Iris pigment epithelial cell (primary cell): ENCODE measurements at regions not wholly inside any gene's neighbourhood (a gene's known extent, or its start where the extent isn't known, plus 50 kb on each side); places are given as distances from the start of the nearest gene placed in this dataset.

ENCODE experiments used
- DNase-seq: peaks from one replicate; pipeline ENCODE4 v3.0.0-alpha.2; 2011; ENCODE audit warnings: low read depth

GRCh38 chr20:39547546-39548408 lies 585.6 kb downstream of the DHX35 start:
- DNase-seq, result no peak

GRCh38 chr20:39541136-39541803 lies 579.1 kb downstream of the DHX35 start:
- no peak for DNase-seq

GRCh38 chr20:39538317-39538716 lies 576.2 kb downstream of the DHX35 start:
- DNase-seq, result no peak

- DNase-seq, result no peak
These were observed 573.2 kb downstream of the DHX35 start for GRCh38 chr20:39535301-39535700.

- DNase-seq, result no peak
These were observed 572.7 kb downstream of the DHX35 start for GRCh38 chr20:39534846-39535245.

GRCh38 chr20:39533858-39534257 lies 571.7 kb downstream of the DHX35 start:
- no peak for DNase-seq

- DNase-seq, result no peak
These were observed 570.1 kb downstream of the DHX35 start for GRCh38 chr20:39532205-39532604.

DNA sequence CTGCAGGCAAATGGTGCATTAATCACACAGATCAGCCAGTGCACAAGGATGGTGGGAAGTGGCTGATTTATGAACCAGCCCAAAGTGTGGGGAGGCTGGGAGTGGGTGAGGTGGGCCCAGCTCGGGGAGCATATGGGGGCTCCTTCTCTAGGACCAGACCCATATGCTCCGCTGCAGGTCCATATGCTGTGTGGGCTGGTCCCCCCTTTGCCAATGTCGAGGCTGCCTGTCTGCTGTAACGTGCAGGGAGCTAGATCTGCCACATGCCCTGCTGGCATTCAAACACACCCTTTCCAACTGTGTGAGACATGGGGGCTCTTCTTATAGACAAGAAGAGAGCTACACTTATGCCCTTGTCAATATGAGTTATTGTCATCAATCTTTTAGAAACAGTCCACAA lies 566.3 kb downstream of the DHX35 start:
- DNase-seq, result no peak

GRCh38 chr20:39524371-39524911 lies 562.3 kb downstream of the DHX35 start:
- DNase-seq, result no peak

DNA sequence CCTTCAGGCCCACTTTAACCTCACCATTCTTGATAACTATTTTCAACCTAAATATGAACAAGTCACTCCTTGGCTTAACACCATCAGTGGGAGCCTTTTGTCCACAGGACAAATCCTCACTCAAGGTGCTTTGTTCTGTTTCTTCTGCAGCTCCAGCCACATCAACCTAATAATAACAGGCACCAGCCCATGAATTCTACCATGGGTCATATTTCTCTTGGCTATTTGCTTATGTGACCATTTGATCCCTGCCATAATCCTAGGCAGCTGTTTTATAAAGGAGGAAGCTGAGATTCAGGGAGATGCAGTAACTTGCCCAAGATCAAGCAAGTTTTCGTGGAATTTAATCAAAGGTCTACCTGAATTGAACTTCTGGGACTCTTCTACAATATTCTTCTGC lies 561.3 kb downstream of the DHX35 start:
- no peak for DNase-seq

- no peak for DNase-seq
These were observed 556.5 kb downstream of the DHX35 start for GRCh38 chr20:39518654-39519053.

DNA sequence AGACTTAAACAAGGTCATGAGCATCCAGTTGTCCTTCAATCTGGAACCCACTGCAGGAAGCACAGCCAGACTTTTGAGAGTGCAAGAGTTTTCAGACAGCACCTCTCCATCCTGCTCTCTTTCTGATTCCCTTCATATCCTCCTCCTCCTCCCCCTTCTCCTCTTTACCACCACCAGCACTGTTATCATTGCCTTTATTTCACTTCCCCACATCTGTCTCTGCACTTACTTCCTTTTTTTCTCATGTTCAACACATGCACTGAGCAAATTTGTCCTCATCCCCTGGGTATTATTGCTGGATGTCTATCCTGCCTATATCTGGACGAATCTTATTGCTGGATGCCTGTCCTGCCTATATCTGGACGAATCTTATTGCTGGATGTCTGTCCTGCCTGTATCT lies 554.8 kb downstream of the DHX35 start:
- DNase-seq, result no peak

DNA sequence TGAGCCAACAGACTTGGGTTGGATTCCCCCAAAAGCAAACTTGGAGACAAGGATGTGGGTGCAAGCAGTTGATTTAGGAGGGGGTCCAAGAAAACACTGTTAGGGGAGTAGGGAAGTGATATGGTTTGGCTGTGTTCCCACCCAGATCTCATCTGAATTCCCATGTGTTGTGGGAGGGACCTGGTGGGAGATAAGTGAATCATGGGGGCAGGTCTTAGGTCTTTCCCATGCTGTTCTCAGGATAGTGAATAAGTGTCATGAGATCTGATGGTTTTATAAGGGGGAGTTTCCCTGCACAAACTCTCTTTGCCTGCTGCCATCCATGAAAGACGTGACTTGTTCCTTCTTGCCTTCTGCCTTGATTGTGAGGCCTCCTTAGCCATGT lies 542.6 kb downstream of the DHX35 start:
- no peak for DNase-seq

DNA sequence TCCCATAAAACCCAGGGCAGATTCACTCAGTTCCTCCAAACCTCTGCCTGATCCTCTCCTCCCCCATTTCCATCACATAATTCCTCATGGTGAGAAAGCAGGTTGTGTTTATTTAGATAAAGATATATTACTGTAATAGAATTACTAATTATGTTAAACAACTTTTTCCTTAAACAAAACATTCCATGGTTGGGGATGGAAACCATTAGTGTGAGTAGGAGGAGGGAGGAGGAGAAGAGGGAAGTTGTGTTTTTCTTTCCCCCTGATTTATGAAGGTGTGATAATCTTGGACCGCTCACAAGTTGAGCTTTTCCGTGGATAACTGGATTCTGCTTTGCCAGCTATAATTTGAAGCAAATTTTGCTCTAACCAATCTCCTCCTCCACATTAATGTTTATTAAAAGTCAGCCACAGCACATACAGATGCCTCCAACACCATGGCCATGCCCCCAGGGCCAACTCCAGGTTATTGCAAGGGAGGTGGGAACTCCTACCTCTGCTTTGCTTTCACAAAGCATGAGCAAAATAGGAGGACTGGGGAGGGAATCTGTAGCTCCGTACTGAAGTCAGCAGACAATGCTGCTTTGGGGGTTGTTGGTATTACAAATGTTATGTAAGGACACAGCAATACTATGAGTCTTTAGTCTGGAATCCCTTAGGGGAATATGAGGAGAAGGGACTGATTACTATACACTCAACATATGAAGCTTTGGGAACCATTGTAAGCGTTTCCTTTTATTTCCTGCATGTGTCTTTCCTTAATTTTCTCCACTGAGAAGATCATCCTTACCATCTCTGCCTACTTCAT lies 542.0 kb downstream of the DHX35 start:
- DNase-seq, result no peak

DNA sequence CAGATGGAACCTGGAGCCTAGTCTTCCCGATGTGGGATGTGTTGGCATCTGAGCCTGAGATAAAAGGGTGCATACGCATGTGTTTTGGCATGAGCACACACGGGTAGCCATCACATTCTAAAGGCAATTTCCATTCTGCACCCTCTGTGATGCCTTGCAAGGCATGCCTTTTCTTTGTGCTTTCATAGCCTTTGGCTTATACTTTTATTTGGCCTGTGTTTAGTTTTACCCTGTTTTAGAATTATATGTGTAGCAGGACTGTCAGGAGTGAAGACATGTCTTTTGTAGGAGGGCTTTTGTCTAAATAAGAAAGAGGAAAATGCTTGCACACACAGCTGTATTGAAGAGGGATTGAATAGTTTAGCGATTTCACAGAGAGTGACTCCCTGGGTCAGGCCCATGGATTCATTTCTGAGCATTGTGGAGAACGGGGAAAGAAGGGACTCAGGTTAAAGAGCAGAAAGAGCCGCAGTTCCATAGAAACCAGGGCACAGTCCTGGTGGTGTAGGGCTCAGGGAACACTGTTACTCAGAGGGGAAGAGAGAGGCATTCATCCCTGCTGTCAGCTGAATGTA lies 530.2 kb downstream of the DHX35 start:
- DNase-seq, result no peak

DNA sequence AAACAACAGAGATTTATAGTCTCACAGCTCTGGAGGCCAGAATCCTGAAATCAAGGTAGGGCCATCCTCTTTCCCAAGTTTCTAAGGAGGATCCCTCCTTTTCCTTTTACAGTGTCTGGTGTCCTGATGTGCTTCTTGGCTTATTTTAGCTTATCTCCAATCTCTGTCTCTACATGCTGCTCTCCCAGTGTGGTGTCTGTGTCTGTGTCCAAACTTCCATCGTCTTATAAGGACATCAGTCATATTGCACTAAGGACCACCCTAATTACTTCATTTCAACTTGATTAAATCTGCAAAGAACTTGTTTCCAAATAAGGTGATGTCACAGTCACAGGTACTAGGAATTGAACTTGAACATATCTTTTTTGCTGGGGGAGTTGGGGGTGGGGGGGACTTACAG lies 529.6 kb downstream of the DHX35 start:
- no peak for DNase-seq

DNA sequence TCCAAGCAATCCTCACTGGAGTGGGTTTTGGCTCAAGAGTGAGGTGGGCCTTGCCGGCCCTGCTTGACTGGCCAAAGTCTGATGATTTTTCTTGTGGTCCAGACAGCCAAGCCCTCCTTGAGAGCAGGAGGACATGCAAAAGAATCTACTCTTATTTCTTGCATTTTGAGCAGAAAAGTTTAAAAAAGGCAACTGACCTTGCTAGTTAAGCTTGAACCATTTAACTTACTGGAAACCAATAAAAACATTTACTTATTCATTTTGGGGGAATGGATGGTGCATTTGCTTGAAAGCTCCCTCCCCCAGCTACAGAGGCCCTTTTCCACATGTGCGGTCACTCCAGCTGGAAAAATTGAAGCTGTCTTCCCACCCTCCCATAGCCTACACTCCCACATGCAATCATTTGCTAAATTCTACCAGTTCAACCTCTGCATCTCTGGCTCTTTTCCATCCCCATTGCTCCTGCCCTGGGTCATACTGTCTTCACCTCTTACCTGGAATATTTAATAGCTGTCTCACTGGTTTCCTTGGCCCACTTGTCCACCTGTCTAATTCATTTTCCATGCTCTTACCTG lies 527.9 kb downstream of the DHX35 start:
- DNase-seq, result no peak

- DNase-seq, result no peak
These were observed 518.3 kb downstream of the DHX35 start for GRCh38 chr20:39480276-39481043.

- DNase-seq, result no peak
These were observed 517.2 kb downstream of the DHX35 start for GRCh38 chr20:39479196-39479810.

DNA sequence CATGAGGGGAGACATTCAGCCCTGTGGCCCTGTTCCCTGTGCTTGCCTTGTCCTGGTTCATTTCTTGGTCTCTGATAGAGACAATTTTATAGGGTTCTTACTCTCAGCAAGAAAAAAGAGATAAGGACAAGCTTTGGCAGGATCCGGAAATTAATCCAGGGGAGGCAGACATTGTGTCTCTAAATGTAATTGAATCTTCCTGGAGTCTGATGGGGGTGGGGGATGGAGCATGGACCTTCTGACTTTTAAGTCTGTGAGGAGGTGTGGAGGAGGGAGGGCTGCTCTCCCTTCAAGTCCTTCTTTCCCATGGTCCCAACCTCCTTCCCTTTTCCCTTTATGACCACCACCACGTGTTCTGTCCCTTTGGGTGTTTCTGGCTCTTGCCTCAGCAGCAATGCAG lies 512.7 kb downstream of the DHX35 start:
- no peak for DNase-seq

DNA sequence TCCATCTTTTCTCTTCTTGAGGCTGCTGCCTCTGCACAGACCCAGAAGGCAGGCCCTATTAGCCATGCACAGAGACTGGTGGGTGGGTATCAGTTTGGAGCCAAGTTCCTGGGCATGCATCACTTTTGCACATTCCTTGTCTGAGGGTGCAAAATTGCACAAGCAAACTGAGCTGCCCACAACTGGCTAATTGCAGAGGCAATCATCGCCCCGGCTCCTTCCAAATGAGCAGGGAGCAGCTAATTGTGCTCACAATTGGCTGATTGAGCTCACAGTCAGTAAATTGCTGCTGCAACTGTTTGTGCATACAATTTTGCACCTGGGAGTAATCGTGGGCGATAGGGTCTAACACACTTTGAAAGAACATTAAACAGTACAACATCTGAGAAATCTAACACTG lies 511.4 kb downstream of the DHX35 start:
- DNase-seq, result no peak
